Stimulated activated memory B cell treated with anti-CD40 and anti-IgM and Interleukin-4, amounts not matched to agents 10 μg/mL and 1 μg/mL and 100 μg/mL, for 72 hours (primary cell): ENCODE measurements at regions not wholly inside any gene's neighbourhood (a gene's known extent, or its start where the extent isn't known, plus 50 kb on each side); places are given as distances from the start of the nearest gene placed in this dataset.

ENCODE experiments used
- ATAC-seq: fragments of 150-1000 bp; cut with Tn5 transposase; 2 replicates; pipeline ENCODE4 v1.10.0; 2021
- H3K27ac Mint-ChIP-seq: one replicate; pipeline ENCODE4 v1.8.0; 2022; ENCODE audit warnings: mild to moderate bottlenecking, mixed read lengths
- H3K27me3 Mint-ChIP-seq: one replicate; pipeline ENCODE4 v1.8.0; 2022; ENCODE audit warnings: mixed read lengths
- H3K36me3 Mint-ChIP-seq: one replicate; pipeline ENCODE4 v1.8.0; 2022; ENCODE audit warnings: mixed read lengths
- H3K4me1 Mint-ChIP-seq: one replicate; pipeline ENCODE4 v1.8.0; 2022; ENCODE audit warnings: mixed read lengths
- H3K4me3 Mint-ChIP-seq: one replicate; pipeline ENCODE4 v1.8.0; 2022; ENCODE audit warnings: mild to moderate bottlenecking, moderate library complexity, mixed read lengths
- H3K9me3 Mint-ChIP-seq: one replicate; pipeline ENCODE4 v1.8.0; 2022; ENCODE audit warnings: mixed read lengths

DNA sequence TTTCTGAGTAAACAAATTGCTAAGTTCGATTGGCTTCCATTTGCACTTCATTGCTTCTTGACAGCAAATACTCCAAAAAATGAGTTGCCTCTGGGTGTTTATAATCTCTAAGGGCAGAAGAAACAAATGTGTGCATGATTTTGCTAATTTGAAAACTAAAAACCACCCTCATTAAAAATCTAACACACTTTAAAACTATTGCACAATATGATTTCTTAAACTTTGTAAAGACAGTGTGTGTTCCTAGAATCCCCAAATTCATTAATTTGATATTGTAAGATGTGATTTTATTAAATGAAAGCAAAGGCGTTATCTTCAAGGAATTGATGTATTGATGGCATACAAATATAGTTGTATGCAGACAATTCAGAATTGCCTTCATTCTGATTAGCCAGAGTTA, 350.9 kb downstream of the OLFM3 start:
- ATAC-seq: no peak
- no peak overlapping the region for H3K4me3 Mint-ChIP-seq
- H3K4me1 Mint-ChIP-seq: no peaks in the 10 kb centered on the region
- H3K9me3 Mint-ChIP-seq: no peaks in the 10 kb centered on the region
- H3K27ac Mint-ChIP-seq: no peak overlapping the region
- H3K27me3 Mint-ChIP-seq: peaks cover 5% of the 10 kb centered on the region
- H3K36me3 Mint-ChIP-seq: no peaks in the 10 kb centered on the region

DNA sequence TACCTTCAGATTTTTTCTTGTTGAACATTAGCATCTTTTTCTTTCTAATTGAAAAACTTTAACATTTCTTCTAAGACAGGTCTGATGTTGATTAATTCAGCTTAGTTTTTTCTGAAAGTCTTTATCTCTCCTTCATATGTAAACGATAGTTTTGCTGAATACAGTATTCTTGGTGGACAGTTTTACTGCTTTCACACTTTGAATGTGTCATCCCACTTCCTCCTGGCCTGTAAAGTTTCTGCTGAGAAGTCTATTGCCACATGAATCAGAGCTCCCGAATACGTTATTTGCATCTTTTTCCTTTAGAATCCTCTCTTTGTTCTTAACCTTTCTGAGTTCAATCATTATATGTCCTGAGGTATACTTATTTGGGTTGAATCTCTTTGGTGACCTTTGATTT, 344.2 kb downstream of the OLFM3 start:
- ATAC-seq: no peak
- no peaks in the 10 kb centered on the region for H3K4me1 Mint-ChIP-seq
- no peaks in the 10 kb centered on the region for H3K36me3 Mint-ChIP-seq
- H3K27ac Mint-ChIP-seq: no peak overlapping the region
- H3K4me3 Mint-ChIP-seq: no peak overlapping the region
- H3K9me3 Mint-ChIP-seq: peaks cover 9% of the 10 kb centered on the region
- peaks cover 9% of the 10 kb centered on the region for H3K27me3 Mint-ChIP-seq

DNA sequence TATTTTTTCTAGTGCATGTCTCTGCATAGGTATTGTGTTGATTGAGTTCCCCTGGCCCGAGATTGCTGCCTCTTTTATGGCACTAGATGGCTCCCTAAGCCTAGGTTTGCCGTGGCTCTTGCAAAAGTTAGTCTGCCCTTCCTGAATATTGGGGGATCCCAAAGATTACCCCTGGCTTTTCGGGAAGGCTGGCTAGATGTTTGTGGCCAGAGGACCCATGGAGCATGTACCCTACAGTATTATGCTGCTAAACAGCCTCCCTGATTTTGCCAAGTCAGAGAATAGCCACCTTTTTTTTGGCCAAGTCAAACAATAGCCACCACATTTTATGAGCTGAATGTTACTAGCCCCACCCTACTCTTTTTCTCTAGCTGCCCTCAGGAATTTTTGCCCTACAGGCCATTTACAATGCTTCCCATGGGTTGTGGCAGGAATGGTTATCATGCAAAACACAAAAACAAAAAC, 343.2 kb downstream of the OLFM3 start:
- no peaks in the 10 kb centered on the region for H3K4me1 Mint-ChIP-seq
- H3K27me3 Mint-ChIP-seq: peaks cover 9% of the 10 kb centered on the region
- ATAC-seq: no peak
- no peaks in the 10 kb centered on the region for H3K36me3 Mint-ChIP-seq
- H3K27ac Mint-ChIP-seq: no peak overlapping the region
- peaks cover 9% of the 10 kb centered on the region for H3K9me3 Mint-ChIP-seq
- H3K4me3 Mint-ChIP-seq: no peak overlapping the region

DNA sequence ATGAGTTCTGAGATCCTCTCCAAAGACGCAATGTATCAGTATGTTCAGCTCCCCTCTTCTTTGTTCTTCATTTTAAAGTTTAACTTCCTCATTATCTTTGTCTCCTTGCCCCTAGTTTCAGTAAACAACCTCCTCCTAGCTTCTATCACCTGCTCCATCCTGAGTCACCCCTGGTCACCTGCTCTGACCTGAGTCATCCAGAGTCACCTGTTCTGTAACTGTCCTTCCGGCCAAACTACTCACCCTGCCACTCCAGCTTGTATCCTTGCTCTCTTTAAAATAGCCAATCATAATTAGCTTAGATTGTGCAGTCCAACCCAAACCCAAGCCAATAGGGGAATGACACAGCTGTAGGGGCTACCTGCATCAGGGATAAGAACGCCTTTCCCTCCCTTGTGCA, 332.0 kb downstream of the OLFM3 start:
- no peaks in the 10 kb centered on the region for H3K4me1 Mint-ChIP-seq
- no peaks in the 10 kb centered on the region for H3K27me3 Mint-ChIP-seq
- H3K4me3 Mint-ChIP-seq: no peak overlapping the region
- no peak for ATAC-seq
- no peak overlapping the region for H3K27ac Mint-ChIP-seq
- H3K36me3 Mint-ChIP-seq: no peaks in the 10 kb centered on the region
- peaks cover 4% of the 10 kb centered on the region for H3K9me3 Mint-ChIP-seq

DNA sequence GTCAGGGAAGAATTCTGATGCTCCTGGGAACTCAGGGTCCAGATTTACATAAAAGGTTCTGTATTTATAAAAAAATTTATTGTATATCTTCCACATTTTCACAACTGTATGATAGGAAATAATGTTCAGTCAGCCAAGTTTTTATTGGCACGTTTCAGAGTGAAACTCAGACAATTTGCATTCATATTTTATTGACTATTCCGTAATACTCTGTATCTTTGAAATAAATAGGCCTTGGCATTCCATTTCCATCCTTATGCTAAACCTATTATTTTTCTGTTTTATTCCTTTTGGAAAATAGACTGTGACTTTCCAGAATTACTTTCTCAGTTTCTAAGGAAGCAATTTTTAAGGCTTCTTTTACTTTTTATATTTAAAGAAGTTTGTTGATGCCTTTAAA, 329.0 kb downstream of the OLFM3 start:
- no peak for ATAC-seq
- Mint-ChIP-seq H3K4me3 (no peak overlapping the region), H3K36me3 (no peaks in the 10 kb centered on the region), H3K27me3 (no peaks in the 10 kb centered on the region), H3K27ac (no peak overlapping the region), H3K4me1 (no peaks in the 10 kb centered on the region), H3K9me3 (peaks cover 4% of the 10 kb centered on the region)

DNA sequence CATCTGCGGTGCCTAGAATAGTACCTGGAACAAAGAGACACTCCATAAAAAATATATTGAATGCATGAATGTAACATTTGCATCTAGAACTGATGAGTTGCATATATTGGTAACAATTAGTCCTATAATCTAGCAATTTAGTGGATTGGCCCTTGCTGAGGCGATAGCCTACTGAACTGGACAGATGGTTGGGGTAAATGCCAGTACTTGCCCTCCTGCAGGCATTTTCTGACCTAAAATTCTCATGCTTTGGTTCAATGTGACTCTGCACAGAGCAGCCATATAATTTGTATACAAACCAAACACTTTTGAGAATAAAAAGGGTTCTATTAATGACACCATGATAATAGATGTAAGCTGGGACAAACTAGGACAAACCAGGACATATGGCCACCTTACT, 313.6 kb downstream of the OLFM3 start:
- no peak for ATAC-seq
- H3K4me1 Mint-ChIP-seq: no peaks in the 10 kb centered on the region

DNA sequence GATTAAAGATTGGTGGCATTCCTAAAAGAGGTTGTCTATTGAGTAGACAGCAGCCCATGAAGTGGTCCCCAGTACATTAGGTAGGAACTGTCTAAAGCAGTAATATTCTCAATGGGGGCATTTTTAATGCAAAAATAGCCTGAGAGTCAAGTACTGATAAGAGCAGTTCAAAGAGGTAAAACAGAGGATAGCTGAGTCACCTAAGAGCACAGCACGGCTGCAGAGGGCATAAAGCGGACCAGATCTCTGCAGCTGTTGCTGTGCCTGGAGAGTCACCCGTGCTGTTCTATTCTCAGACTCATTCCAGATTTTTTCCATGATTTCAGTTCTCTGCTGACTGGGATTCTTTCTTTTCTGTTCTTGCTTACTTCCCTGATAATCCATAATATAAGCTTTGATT, 313.2 kb downstream of the OLFM3 start:
- Mint-ChIP-seq H3K4me3 (no peak overlapping the region), H3K27ac (no peak overlapping the region), H3K9me3 (no peaks in the 10 kb centered on the region), H3K27me3 (no peaks in the 10 kb centered on the region), H3K36me3 (no peaks in the 10 kb centered on the region), H3K4me1 (no peaks in the 10 kb centered on the region)
- peak; percentile 22 for ATAC-seq

More for the DNA sequence above, 313.6 kb downstream of the OLFM3 start:
- no peaks in the 10 kb centered on the region for H3K36me3 Mint-ChIP-seq
- no peaks in the 10 kb centered on the region for H3K27me3 Mint-ChIP-seq
- no peak overlapping the region for H3K4me3 Mint-ChIP-seq
- H3K27ac Mint-ChIP-seq: no peak overlapping the region
- no peaks in the 10 kb centered on the region for H3K9me3 Mint-ChIP-seq

DNA sequence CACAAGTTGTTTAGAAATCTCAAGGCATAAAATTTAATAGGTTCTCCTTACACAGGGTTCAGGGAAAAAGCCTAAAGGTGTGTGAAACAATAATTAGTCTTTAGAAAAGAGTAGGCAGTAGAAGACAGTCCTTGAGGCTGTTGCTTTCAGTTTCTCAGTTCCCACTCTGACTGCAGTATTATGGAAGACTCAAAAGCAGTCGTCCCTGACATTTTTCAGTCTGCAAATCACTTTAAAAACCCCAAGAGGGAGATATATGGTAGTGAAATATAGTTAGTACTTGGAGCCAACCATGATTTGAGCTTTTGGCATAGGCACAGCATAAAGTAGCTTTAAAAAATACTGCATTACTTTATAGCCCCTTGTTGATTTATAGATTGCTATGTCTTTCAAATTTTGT, 299.7 kb downstream of the OLFM3 start:
- Mint-ChIP-seq H3K4me1 (no peaks in the 10 kb centered on the region), H3K36me3 (no peaks in the 10 kb centered on the region), H3K27ac (no peak overlapping the region), H3K9me3 (no peaks in the 10 kb centered on the region), H3K27me3 (no peaks in the 10 kb centered on the region), H3K4me3 (no peak overlapping the region)
- no peak for ATAC-seq

DNA sequence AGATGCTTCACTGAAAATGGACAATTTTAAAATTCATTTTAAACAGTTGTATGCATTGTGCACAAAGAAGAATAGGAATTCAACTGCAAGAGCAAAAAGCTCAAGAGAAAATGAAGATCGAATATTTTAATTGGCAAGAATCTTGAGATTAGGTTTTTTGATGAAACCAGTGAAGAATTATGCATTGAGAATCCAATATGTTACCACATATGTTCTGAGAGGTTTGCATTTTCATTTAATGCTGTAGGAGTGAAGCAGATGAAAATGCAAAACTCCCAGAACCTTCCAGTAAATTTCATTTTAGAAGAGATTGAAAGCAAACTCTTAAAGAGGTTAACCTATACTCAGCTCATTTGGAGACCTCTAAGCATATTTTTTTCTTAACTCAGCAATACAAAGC, 298.0 kb downstream of the OLFM3 start:
- Mint-ChIP-seq H3K27ac (no peak overlapping the region), H3K9me3 (no peaks in the 10 kb centered on the region), H3K4me1 (no peaks in the 10 kb centered on the region), H3K4me3 (no peak overlapping the region), H3K36me3 (no peaks in the 10 kb centered on the region), H3K27me3 (no peaks in the 10 kb centered on the region)
- no peak for ATAC-seq

DNA sequence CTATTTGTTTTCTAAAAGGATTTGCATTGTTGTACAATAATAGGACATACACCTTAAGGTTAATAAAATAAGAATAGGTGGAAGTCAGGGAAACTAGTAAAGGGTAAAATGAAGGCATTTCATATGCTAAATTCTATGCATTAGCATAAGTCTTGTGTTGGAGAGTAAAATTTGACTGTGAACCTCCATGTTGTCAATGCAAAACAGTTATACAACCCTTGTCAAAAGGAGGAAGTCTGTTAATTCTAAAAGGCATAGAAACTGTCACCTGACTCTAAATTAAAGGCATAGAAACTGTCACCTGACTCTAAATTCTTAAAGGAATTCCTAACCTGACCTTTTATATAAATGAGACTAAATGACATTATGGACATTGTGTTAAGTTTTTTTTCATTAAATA, 291.8 kb downstream of the OLFM3 start:
- Mint-ChIP-seq H3K27me3 (no peaks in the 10 kb centered on the region), H3K27ac (no peak overlapping the region), H3K9me3 (no peaks in the 10 kb centered on the region), H3K4me3 (no peak overlapping the region), H3K4me1 (no peaks in the 10 kb centered on the region), H3K36me3 (no peaks in the 10 kb centered on the region)
- ATAC-seq: no peak

DNA sequence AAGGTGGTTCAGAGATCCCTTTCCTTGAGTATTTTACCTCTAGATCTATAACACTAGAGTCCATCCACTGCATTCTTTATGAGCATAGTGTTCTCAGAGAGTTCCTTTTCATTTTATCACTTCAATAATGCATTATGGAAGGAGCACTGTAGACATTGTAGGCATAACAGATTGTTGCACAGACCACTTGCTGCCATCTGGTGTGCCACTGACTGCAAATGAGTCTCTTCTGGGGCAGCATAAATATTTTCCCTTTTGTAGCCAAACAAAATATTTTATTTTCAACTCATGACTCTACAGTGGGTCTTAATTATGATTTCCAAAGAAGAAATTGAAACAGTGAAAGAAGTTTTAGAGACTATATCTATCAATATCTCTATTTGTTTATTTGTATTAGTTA, 290.4 kb downstream of the OLFM3 start:
- Mint-ChIP-seq H3K27me3 (peaks cover 9% of the 10 kb centered on the region), H3K4me3 (no peak overlapping the region), H3K36me3 (no peaks in the 10 kb centered on the region), H3K4me1 (no peaks in the 10 kb centered on the region), H3K27ac (no peak overlapping the region), H3K9me3 (no peaks in the 10 kb centered on the region)
- ATAC-seq: no peak

DNA sequence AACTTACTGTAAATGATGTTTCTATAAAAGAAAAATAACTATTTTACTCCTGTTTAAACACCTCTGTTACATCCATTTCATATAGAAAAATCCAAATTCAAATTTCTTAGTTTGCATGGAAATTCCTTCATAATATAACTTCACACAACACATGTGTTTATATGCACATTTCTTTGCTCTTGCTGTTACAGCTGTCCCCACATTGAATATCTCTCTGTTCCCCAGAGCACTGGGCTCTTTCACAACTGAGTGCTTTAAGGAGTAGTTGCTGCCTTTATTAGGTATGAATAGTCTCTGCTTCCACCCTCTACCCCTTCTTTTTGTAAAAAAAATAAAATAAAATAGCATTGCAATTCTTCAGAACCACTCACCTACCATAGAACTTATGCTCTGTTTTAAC, 287.0 kb downstream of the OLFM3 start:
- H3K9me3 Mint-ChIP-seq: no peaks in the 10 kb centered on the region
- peaks cover 9% of the 10 kb centered on the region for H3K27me3 Mint-ChIP-seq
- no peak overlapping the region for H3K27ac Mint-ChIP-seq
- ATAC-seq: no peak
- H3K4me3 Mint-ChIP-seq: no peak overlapping the region
- H3K4me1 Mint-ChIP-seq: no peaks in the 10 kb centered on the region
- H3K36me3 Mint-ChIP-seq: no peaks in the 10 kb centered on the region

DNA sequence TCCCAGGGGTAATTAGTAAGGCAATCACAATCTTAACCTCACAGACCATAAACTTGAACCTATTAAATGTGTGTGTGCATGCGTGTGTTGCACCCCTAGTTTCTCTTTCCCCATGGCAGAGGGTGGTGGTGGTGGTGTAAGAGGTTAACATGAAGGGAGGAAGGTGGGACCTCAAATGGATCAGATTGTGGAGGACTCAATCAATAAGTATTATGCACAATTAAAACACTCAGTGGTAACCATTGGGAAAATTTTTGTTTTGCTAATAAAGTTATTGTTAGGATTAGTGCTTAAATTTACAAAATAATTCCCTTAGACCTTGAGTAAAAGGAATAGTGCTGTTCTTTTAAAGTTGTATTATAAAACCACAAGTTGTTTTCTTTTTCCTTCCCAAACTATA, 283.0 kb downstream of the OLFM3 start:
- H3K27me3 Mint-ChIP-seq: peaks cover 9% of the 10 kb centered on the region
- H3K4me3 Mint-ChIP-seq: no peak overlapping the region
- no peaks in the 10 kb centered on the region for H3K36me3 Mint-ChIP-seq
- ATAC-seq: no peak
- H3K9me3 Mint-ChIP-seq: no peaks in the 10 kb centered on the region
- no peak overlapping the region for H3K27ac Mint-ChIP-seq
- H3K4me1 Mint-ChIP-seq: no peaks in the 10 kb centered on the region

DNA sequence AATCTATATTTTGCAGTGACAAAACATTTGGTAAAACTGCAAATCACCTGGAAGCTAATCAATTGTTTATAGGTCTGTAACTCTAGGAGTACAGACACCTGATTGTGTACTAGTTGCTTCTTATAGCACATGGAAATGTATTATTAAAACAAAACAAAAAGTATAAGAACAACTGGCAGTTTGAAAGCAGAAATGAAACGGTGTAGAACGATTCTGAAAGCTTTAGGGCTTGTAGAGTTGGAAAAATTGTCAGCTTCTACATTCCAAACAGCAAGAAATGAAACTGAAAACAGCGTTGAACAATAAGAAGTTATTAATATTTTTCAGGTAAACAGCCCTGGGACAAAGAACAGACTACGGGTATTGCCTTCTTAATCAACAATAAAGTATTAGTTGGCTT, 273.3 kb downstream of the OLFM3 start:
- no peak for ATAC-seq
- no peaks in the 10 kb centered on the region for H3K36me3 Mint-ChIP-seq
- no peak overlapping the region for H3K27ac Mint-ChIP-seq
- no peaks in the 10 kb centered on the region for H3K4me1 Mint-ChIP-seq
- no peaks in the 10 kb centered on the region for H3K27me3 Mint-ChIP-seq
- H3K4me3 Mint-ChIP-seq: no peak overlapping the region
- H3K9me3 Mint-ChIP-seq: no peaks in the 10 kb centered on the region

DNA sequence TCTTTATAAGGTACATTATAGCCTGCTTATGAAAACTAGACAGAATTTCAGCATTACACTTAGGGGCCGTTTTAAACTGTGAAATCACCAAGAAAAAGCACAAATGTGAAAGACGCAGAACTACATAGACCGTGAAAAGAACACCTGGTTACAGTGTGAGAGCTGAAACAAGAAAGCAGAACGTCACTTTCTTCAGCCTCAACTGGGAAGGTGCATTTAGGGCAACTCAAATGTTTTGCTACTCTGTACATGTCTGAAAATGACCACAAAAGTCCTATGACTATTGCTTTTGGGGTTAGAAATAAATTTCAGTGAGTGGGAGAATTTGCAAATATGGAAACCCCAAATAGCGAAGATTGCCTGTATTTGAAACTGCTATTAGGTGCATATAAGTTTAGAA, 268.7 kb downstream of the OLFM3 start:
- no peaks in the 10 kb centered on the region for H3K27me3 Mint-ChIP-seq
- H3K4me1 Mint-ChIP-seq: no peaks in the 10 kb centered on the region

DNA sequence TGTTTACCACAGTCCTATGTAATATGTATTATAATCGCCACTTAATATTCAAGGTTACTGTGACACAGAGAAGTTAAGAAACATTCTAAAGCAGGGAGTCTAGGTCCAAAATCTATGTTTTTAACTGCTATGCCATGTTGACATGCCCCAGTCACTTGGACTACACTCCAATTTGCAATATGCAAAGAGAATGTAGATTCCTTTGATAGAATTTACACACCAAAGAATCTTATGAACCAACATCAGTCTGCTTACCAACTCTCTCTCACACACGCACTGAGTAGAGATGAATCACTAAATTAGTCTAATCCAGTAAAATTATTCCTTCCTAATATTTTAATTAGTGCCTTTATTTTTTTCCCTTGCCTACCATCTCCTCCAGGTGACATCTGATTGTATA, 266.2 kb downstream of the OLFM3 start:
- Mint-ChIP-seq H3K4me1 (no peaks in the 10 kb centered on the region), H3K36me3 (no peaks in the 10 kb centered on the region), H3K27me3 (no peaks in the 10 kb centered on the region), H3K9me3 (no peaks in the 10 kb centered on the region), H3K27ac (no peak overlapping the region), H3K4me3 (no peak overlapping the region)
- ATAC-seq: no peak

More for the DNA sequence above, 268.7 kb downstream of the OLFM3 start:
- no peak for ATAC-seq
- Mint-ChIP-seq H3K9me3 (no peaks in the 10 kb centered on the region), H3K4me3 (no peak overlapping the region), H3K36me3 (no peaks in the 10 kb centered on the region), H3K27ac (no peak overlapping the region)

DNA sequence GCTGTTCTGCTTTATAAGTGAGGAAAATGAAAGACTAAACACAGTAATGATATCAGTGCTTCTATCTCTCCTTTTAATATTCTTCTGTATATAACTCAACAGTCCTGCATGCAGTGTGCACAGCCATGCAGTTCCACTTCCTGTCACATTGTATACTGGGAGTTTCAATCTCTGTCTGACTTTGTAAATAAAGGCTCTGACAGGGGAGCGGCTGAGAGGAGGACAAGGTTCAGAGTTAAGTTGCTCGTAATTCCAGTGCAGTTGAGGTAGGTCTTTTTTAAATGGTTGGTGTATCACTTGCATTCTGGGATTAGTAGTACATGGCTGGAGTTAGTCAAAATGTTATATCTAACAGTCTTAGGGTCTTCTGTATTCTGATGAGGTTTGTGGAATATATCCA, 264.5 kb downstream of the OLFM3 start:
- Mint-ChIP-seq H3K4me3 (no peak overlapping the region), H3K27me3 (no peaks in the 10 kb centered on the region), H3K27ac (no peak overlapping the region), H3K4me1 (no peaks in the 10 kb centered on the region), H3K36me3 (no peaks in the 10 kb centered on the region), H3K9me3 (no peaks in the 10 kb centered on the region)
- ATAC-seq: no peak
